ENCODE measurements at regions not wholly inside any gene's neighbourhood (a gene's known extent, or its start where the extent isn't known, plus 50 kb on each side); places are given as distances from the start of the nearest gene placed in this dataset.

- DNase-seq = no peak
Observed at GRCh38 chr7:108711611-108712010, 141.9 kb downstream of the DNAJB9 start.

GRCh38 chr7:108716783-108717182 lies 147.1 kb downstream of the DNAJB9 start:
- no peak for DNase-seq

GRCh38 chr7:108717781-108718180 lies 148.1 kb downstream of the DNAJB9 start:
- DNase-seq = no peak

- no peak for DNase-seq
Observed at GRCh38 chr7:108719631-108720030, 150.0 kb downstream of the DNAJB9 start.

GRCh38 chr7:108722561-108722960 lies 152.9 kb downstream of the DNAJB9 start:
- no peak for DNase-seq

- DNase-seq = no peak
Observed at GRCh38 chr7:108723381-108723814, 153.7 kb downstream of the DNAJB9 start.

- DNase-seq = no peak
Observed at GRCh38 chr7:108724251-108725100, 154.8 kb downstream of the DNAJB9 start.

- no peak for DNase-seq
Observed at GRCh38 chr7:108735814-108736213, 166.1 kb downstream of the DNAJB9 start.

GRCh38 chr7:108736221-108736891 lies 166.7 kb downstream of the DNAJB9 start:
- DNase-seq = no peak

- no peak for DNase-seq
Observed at GRCh38 chr7:108770981-108771745, 201.5 kb downstream of the DNAJB9 start.

GRCh38 chr7:108771853-108772252 lies 202.2 kb downstream of the DNAJB9 start:
- DNase-seq = no peak

- DNase-seq = no peak
Observed at GRCh38 chr7:108777966-108778365, 208.3 kb downstream of the DNAJB9 start.

- DNase-seq = no peak
Observed at GRCh38 chr7:108789451-108789850, 219.8 kb downstream of the DNAJB9 start.

GRCh38 chr7:108794466-108794865 lies 224.8 kb downstream of the DNAJB9 start:
- no peak for DNase-seq

- DNase-seq = no peak
Observed at GRCh38 chr7:108802650-108803049, 233.0 kb downstream of the DNAJB9 start.

- no peak for DNase-seq
Observed at GRCh38 chr7:108805808-108806397, 236.2 kb downstream of the DNAJB9 start.

- no peak for DNase-seq
Observed at GRCh38 chr7:108808549-108809266, 239.0 kb downstream of the DNAJB9 start.

- no peak for DNase-seq
Observed at GRCh38 chr7:108809356-108809755, 239.7 kb downstream of the DNAJB9 start.

- DNase-seq = no peak
Observed at GRCh38 chr7:108810756-108811385, 241.2 kb downstream of the DNAJB9 start.

GRCh38 chr7:108813251-108814014 lies 243.8 kb downstream of the DNAJB9 start:
- DNase-seq = no peak

- no peak for DNase-seq
Observed at GRCh38 chr7:108815815-108816214, 246.1 kb downstream of the DNAJB9 start.

All from activated CD4-positive, alpha-beta T cell treated with anti-CD3 and anti-CD28 coated beads, Interleukin-2, amount 50 U/mL, for 48 hours (primary cell).